ENCODE measurements at regions not wholly inside any gene's neighbourhood (a gene's known extent, or its start where the extent isn't known, plus 50 kb on each side); places are given as distances from the start of the nearest gene placed in this dataset.

GRCh38 chr16:54407596-54407995 is 121.0 kb upstream of the IRX3 start:
- no peak overlapping the region for H3K27ac ChIP-seq
- intact Hi-C loops (cut with DNase I; ENCODE audit: low total_unique reads): no loop called here
- no peaks in the 10 kb centered on the region for H3K9me3 ChIP-seq
- DNase-seq: no peak
- H3K4me3 ChIP-seq: no peak overlapping the region
- H3K36me3 ChIP-seq: no peaks in the 10 kb centered on the region
- peaks cover 0 to 4% of the 10 kb centered on the region in 2 donors for H3K4me1 ChIP-seq
- TF ChIP-seq POLR2A (IDR thresholded peaks at IDR 0.05) (no peak), CTCF (IDR thresholded peaks at IDR 0.05) (no peak)
- no peaks in the 10 kb centered on the region for H3K27me3 ChIP-seq

- H3K4me3 ChIP-seq: no peak overlapping the region
Observed at GRCh38 chr16:54405478-54405877, 118.9 kb upstream of the IRX3 start.

GRCh38 chr16:54403580-54403979 is 117.0 kb upstream of the IRX3 start:
- H3K4me1 ChIP-seq: no peaks in the 10 kb centered on the region
- no peak for DNase-seq
- intact Hi-C loops (cut with DNase I; ENCODE audit: low total_unique reads): no loop called here
- no peak for TF ChIP-seq POLR2A (IDR thresholded peaks at IDR 0.05)
- TF ChIP-seq CTCF (IDR thresholded peaks at IDR 0.05): no peak
- H3K27ac ChIP-seq: no peak overlapping the region
- H3K4me3 ChIP-seq: no peak overlapping the region
- H3K36me3 ChIP-seq: no peaks in the 10 kb centered on the region
- H3K27me3 ChIP-seq: no peaks in the 10 kb centered on the region
- H3K9me3 ChIP-seq: no peaks in the 10 kb centered on the region

More at GRCh38 chr16:54405478-54405877, 118.9 kb upstream of the IRX3 start:
- Histone ChIP-seq H3K27ac (no peak overlapping the region), H3K27me3 (no peaks in the 10 kb centered on the region), H3K36me3 (no peaks in the 10 kb centered on the region), H3K4me1 (no peaks in the 10 kb centered on the region), H3K9me3 (no peaks in the 10 kb centered on the region)
- DNase-seq: no peak
- intact Hi-C loops (cut with DNase I; ENCODE audit: low total_unique reads): no loop called here
- TF ChIP-seq POLR2A (IDR thresholded peaks at IDR 0.05) (no peak), CTCF (IDR thresholded peaks at IDR 0.05) (no peak)

- H3K4me3 ChIP-seq: no peak overlapping the region
- no peak for DNase-seq
- no peak overlapping the region for H3K27ac ChIP-seq
- no peak for TF ChIP-seq POLR2A (IDR thresholded peaks at IDR 0.05)
- TF ChIP-seq CTCF (IDR thresholded peaks at IDR 0.05): no peak
- no peaks in the 10 kb centered on the region for H3K36me3 ChIP-seq
- intact Hi-C loops (cut with DNase I; ENCODE audit: low total_unique reads): no loop called here
- no peaks in the 10 kb centered on the region for H3K4me1 ChIP-seq
- no peaks in the 10 kb centered on the region for H3K9me3 ChIP-seq
- H3K27me3 ChIP-seq: no peaks in the 10 kb centered on the region
Observed at GRCh38 chr16:54402873-54403272, 116.3 kb upstream of the IRX3 start.

GRCh38 chr16:54402270-54402669 is 115.7 kb upstream of the IRX3 start:
- Histone ChIP-seq H3K36me3 (no peaks in the 10 kb centered on the region), H3K27ac (no peak overlapping the region), H3K4me3 (no peak overlapping the region), H3K9me3 (no peaks in the 10 kb centered on the region), H3K27me3 (no peaks in the 10 kb centered on the region), H3K4me1 (no peaks in the 10 kb centered on the region)
- DNase-seq: no peak
- intact Hi-C loops (cut with DNase I; ENCODE audit: low total_unique reads): no loop called here
- TF ChIP-seq POLR2A (IDR thresholded peaks at IDR 0.05) (no peak), CTCF (IDR thresholded peaks at IDR 0.05) (no peak)
